HG03280 (cell line): ENCODE measurements at regions not wholly inside any gene's neighbourhood (a gene's known extent, or its start where the extent isn't known, plus 50 kb on each side); places are given as distances from the start of the nearest gene placed in this dataset.
"Not testable (repeated sequence)": the region's sequence is repeated elsewhere in the genome, so short reads cannot be mapped to it uniquely, and the experiment has no call there.

Experiments
- ATAC-seq: cut with Tn5 transposase; IDR thresholded peaks from one replicate; pipeline ENCODE4 v1.9.1; 2021; ENCODE audit warnings: mild to moderate bottlenecking, moderate library complexity; ENCODE audit not compliant: unreplicated experiment

DNA sequence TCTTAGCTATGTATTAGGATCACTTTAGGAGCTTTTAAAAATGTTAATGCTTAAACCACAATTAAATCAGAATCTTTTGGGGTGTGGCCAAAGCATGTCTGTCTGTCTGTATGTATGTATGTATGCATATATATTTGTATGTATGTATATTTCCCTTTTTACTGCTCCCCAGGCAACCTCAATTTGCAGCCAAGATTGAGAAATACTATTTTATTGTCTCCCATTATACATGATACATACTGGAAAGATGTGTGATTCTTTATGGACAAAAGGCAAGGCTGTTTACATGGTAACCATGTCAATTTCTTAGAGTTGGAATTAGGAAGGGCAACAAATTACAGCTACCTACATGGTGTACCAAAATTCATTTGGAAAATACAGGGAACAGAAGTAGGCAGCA, 783.6 kb downstream of the ETS1 start:
- no peak for ATAC-seq

DNA sequence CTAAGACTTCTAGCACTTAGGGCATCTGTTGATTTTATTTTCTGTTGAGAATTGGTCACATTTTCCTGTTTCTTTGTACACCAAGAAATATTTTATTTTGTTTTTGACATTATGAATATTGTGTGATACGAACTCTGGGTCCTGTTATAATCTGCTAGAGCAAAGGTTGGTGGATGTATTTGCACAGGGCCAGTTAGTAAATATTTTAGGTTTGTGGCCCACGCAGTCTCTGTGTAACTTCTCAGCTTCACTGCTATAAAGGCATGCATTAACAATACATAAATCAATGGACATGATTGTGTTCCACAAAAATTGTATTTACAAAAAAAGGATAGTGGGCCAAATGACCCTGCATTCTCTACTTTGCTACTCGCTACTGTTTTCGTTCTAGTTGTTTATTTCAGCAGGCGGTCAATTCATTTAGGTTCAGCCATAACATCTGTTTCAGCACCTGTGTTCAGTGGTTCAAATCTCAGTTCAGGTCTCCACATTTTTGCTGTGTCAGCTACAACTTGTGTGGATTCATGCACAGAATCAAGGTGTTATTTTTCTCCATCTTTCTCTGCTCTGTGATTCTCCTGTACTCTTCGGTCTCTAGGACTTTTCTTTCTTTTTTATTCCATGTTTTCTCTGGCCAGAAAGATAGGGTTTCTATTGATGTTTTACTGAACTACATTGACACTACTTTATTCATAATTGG, 786.2 kb downstream of the ETS1 start:
- no peak for ATAC-seq

DNA sequence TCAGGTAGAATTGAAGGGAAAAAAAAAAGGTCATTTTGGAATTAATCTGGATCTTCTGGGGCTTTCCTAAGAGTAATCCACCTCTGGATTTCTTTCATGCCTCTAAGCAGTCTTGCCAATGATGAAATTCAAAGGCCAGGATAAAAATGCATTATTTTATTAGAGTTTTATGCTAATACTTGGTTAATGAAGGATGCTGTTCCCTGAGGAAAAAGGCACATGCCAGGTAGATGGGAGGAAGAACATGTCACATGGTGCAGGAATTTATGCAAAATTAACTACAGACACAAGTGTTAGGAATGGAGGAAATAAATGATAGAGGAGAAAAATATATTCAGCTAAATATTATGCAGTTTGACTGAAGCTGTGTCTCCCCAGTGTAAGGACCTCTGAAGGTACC, 792.0 kb downstream of the ETS1 start:
- ATAC-seq, result no peak

DNA sequence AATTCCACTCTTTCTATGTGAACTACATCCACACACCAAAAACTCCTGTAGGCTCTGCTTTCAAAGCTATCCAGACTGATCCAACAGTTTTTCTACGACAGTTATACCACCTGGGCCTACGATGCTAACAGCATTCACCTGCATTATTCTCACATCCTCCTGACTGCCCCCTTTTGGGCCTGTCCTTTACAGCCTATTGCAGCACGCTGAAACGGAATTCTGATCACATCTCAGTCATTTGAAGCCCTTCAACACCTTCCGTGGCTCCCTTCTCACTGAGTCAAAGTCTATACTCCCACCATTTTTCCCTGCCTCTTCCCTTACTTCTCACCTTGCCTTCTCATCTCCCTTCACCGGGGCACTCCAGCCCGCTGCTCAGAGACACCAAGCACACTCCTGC, 791.3 kb upstream of the KIRREL3 start:
- ATAC-seq, result no peak

DNA sequence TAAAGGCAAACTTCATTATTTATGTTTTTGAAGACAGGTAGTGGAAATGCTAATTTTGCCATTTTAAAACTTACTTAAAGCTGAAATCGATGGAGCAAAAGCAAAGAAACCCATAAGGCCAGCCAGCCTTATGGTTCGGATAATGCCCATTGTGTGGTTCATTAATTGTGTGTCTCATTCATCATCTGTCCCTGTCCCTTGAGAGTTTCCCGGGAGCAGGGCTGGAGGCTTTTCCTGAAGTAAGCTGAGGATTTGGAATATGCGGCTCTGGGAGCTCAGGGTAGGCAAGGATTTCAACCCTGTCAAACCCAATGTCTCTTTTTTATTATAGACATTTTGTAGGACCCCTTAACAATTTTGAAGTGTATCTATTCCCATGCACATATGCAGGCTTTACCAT, 790.0 kb upstream of the KIRREL3 start:
- no peak for ATAC-seq

DNA sequence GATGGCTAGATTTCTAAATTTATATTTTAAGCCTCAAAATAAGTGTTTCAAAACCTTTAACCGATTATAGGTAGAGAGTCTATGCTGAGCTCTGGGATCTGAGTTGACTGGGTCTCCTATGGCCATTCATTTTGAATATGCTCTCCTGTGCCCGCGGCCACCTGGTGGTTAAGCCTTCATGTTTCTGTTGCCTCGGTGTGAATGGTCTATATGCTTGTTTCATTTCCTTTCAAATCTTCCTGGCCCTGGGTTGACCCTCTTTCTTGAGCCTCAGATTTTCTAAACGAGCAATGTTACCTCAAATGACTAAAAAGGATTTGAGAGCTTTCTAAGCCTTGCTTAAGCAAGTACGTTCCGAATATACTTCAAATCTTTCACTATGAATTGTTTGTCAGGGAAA, 789.4 kb upstream of the KIRREL3 start:
- ATAC-seq, result no peak

DNA sequence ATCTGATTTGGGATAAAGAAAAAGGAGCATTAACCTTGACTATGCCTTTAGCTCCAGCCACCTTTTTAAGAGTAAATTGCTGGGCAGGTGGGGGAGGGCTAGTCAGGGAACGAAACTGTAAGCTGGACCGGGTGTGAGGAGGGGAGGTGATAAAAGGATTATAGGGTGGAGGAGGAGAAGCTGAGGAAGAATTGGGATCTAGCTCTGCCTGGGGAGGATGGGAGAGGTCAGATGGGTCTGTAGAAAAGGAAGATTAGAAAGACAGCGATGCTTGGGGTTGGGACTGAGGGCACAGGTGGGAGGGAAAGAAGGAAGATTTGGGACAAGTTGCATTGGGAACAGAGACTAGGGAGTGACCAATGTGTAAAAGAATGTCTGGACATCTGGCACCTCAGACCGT, 772.4 kb upstream of the KIRREL3 start:
- not testable (repeated sequence) for ATAC-seq

DNA sequence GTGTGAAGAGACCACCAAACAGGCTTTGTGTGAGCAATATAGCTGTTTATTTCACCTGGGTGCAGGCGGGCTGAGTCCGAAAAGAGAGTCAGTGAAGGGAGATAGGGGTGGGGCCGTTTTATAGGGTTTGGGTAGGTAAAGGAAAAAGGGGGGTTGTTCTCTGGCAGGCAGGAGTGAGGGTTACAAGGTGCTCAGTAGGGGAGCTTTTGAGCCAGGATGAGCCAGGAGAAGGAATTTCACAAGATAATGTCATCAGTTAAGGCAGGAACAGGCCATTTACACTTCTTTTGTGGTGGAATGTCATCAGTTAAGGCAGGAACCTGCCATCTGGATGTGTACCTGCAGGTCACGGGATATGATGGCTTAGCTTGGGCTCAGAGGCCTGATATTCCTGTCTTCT, 768.4 kb upstream of the KIRREL3 start:
- ATAC-seq, result not testable (repeated sequence)

DNA sequence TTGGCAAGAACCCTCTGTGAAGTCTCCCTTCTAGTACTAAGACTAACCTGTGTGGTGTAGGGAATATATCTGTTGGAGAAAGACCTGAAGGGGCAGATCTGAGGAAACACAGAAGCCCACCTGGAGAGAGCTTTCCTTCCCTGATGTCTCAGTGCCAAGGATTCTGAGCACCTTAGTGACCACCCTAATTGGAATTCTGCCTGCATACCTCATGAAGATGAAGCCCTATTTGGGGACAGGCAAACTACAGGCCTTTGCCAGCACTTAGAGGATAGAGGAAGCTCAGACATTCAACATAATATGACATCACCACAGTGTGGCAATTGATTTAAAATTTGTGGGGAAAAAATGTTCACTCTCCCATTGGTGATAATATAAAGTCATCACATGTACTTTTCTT, 766.2 kb upstream of the KIRREL3 start:
- no peak for ATAC-seq

DNA sequence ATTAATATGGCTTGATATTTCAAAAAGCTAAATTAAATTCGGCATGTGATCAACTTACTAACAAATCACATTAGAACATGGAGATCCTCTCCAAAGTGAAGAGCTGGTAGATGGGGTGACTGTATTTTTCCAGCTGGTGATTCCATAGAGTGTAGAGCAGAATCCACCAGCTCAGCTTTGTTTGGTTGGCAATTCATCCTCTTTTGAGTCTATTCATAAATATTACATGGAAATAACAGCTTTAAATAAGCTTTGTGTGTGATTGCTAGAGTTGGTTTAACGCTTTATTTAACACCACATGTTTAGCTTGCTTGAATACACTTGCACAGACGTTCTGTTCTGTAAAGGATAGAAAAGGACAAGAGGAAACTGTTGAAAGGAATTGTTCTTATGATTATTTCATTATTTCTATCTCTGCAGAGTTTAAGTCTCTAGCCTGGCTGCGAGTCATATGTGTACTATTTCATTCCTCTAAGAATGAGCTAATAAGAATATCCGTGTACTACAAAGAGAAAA, 738.3 kb upstream of the KIRREL3 start:
- no peak for ATAC-seq

DNA sequence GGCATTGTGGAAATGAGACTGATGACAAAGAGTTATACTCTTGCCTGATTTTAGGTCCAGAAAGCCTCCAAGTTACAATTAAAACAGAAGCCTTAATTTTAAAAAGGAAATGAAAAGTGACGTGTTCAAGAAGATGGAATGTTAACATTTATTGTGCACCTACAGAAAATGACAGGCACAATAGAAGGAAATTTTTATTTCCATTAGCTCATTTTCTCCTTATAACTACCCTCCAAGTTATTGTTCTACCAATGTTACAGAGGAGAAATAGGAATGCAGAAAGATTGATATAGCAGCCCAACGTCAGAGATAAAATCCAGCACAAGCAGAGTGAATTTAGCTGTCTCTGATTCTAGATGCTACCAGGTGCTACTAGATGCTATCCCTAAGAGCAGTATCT, 736.9 kb upstream of the KIRREL3 start:
- ATAC-seq, result no peak

DNA sequence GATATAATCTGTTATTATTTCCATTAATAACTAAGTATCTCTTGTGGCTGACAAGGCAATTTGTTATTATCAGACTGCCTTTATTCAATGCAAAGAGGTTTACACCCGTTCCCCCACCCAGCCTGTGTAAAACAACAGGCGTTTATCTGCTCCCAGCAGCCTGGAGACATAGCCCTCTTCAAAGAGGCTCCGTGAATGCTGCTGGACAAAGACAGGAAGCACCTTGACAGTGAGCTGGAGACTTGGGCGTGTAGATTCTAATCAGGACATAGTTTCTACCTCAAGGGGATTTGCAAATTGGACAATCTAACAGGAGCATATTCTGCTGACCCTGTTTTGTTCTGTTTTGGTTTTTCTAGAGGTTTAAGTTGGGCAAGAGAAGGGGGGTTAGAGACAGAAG, 733.0 kb upstream of the KIRREL3 start:
- no peak for ATAC-seq

DNA sequence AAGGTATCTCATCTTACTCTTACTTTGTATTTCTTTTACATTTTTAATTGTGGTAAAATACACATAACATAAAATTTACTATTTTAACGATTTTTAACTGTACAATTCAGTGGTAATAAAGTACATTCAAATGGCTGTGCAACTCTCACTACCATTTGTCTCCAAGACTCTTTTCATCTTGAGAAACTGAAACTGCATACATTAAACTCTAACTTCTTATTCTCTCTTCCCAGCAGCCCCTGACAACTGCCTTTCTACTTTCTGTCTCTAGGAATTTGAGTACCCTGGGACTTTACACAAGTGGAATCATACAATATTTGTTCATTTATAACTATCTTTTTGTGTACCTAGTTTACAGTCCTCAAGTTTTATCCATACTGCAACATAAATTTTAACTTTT, 725.8 kb upstream of the KIRREL3 start:
- no peak for ATAC-seq

DNA sequence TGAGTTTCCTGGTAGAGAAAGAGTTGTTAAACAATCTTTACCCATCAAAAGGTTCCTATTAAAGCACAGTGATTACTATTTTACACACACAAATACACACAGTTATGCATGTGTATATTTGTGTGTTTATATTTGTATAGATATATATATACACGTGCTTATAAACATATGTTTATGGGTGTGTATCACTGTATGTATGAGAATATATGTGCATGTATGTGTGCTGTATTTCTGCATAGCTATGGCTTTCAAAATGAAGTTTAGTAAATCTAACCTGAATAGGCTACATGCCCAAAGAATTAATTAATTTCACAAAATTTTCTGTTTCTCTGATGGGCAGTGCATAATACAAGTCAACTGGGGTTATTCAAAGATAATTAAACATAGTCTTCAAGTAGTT, 723.1 kb upstream of the KIRREL3 start:
- no peak for ATAC-seq

DNA sequence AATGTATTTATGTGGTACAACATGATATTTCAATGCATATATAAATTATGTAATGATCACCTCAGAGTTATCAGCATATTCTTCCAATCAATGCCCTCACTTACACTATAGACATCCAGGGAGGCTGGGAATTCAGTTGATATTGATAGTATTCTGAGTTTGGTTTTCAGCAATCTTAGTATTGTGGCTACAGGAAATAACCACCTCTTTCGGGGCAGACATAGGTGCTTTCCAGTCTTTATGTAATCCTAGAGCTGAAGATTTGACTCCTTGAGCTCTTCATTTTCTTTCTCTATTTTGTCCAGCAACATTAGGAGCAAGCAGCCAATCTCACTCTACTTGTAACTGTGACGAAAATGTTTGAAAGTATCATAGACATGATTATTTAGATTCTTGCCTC, 712.7 kb upstream of the KIRREL3 start:
- no peak for ATAC-seq

DNA sequence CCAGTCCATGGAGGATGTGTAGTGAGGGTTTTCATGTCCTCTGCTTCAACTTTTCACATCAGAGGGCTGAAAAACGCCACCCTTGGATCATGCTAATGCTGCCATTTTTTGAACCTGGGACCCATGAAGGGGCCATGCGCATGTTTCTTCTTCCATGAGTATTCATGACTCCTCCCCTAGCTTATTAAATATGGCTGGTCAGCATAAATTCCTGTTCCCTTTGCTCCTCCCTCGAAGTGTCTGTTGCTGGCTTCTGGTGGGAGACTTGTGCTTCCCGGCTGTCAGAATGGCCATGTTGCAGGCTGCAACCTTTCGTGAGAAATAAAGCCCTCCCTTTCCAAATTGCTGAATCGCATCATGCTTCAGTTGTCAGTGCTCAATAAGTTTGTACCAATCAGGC, 711.2 kb upstream of the KIRREL3 start:
- ATAC-seq, result no peak

DNA sequence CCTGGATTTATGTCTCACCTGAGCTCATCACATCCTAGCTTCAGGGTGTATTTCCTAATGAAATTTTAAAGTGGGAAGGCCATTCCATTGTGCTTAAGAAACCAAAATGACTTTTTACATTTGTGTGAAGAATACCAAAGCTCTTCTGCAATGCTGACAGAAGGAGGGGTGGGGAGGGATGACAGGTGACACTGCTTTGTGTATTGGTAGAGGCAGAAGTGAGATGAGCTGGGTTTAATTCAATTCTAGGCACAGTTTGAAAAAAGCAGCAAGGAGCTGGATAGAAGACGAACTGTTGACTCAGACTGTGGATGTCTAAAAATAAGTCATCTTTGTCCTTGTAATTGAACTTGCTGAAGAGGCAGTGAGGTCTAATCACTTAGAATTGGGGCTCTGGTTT, 710.3 kb upstream of the KIRREL3 start:
- ATAC-seq, result no peak

DNA sequence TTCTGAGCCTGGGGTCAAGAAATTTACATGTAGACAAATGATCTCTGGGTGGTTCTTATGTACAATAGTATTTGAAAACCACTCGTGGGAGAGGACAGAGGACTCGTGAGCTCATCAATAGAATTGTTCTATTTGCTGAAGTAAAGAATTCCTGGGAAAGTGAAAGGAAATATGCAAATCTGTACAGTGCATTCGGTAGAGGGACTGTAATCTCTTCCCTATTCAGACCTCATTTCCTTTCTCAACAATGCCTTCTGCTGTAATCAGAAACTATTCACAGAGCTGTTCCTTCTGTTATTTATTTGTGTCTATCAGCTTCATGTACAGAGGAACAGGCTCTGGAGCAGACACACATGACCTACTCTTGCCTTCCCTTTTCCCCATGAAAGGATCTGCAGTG, 709.4 kb upstream of the KIRREL3 start:
- ATAC-seq, result no peak

DNA sequence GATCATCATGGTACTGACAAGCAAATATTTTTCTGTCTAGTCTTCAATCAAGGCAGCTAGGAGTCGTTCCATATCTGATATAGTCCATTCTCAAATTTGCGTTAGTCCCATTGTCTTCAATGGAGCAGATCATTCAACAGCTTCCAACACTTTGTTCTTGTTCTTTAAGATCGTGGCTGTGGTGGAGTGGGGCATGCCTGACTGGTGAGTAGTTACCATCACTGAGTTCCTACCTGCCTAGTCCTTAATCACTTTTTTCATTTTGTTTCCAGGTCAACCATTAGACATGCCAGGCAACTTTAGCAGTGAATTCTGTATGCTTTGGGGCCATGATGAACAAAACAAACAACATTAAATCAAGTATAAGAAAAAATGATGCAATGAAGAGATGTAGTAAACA, 693.1 kb upstream of the KIRREL3 start:
- no peak for ATAC-seq

DNA sequence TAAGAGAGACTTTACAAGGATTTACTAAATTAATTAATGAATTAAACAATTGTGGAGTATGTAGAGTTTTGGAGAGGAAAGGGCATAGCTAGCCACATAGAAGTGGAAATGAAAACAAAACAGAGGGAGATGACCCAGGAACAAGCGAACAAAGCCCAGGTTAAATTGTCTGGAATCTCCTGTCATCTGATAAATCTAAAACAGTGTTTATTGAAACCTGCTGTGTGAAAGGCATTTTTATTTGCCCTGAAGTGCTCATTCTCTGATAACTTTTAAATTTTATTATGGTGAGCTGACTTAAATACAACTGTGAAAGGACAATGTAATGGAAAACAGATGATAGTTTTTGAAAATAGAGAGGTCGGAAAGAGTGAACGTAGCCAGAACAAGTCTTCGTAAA, 682.8 kb upstream of the KIRREL3 start:
- no peak for ATAC-seq

DNA sequence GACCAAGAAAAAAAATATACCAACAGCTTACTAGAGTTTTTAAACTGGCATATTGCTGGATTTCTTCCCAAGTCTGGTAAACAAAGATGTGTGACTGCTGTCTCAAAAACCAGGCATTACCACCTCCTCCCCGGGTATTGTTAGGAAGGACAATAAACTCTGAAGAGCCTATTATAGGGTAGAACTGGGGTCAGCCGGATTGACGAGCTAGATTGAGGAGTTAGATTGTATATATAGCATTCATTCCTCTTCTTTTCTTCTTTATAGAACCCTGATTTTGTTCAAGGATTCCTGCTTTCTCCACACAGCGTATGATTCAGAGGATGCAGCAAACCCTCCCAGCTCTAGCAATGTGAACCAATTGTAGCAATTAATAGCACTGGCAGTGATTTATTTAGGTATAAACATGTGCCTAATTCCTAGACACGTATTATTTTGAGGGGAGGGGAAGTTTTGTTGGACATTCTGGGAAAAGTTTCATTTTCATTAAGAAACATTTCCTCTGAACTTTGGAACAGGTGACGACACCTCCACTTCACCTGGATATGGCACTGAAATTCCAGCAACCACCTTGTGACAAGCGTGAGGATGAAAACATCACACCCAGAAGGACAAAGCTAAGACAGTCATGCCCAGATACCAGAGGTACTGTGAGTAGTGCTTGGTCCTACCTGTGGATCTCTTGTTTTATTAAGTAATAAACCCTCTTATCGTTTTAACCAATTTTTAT, 679.4 kb upstream of the KIRREL3 start:
- ATAC-seq, result no peak

DNA sequence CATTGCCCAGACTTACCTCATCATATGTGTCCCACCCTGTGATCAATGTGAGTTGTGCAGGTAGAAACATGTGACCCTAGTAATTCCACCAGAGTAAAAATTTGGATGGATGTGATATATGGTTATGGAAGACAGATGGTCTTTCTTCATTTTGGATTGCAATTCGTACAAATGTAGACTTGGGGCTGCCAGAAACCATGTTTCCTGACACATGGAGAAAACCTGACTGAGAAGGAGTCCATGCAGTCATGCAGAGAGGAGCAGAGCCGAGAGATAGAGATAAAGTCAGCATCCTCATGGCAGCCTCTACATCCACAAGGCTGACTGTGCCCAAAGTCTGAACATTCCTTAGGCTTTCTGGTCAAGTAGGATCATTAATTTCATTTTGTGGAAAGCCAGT, 678.1 kb upstream of the KIRREL3 start:
- no peak for ATAC-seq
